ENCODE measurements at regions not wholly inside any gene's neighbourhood (a gene's known extent, or its start where the extent isn't known, plus 50 kb on each side); places are given as distances from the start of the nearest gene placed in this dataset.

- H4K8ac ChIP-seq (replicated peaks; ENCODE audit: insufficient read length, low read depth, low read length) = no peak overlapping the region
- H2BK120ac ChIP-seq (ENCODE audit: low read depth, low read length, poor library complexity, severe bottlenecking) = no peak overlapping the region
- H3K4me2 ChIP-seq (ENCODE audit: insufficient read depth, insufficient read length, low read length) = no peak overlapping the region
- H3T11ph ChIP-seq (ENCODE audit: low read length) = no peak overlapping the region
- no peak overlapping the region for H3K14ac ChIP-seq (ENCODE audit: insufficient read depth, low read length)
- no peak overlapping the region for H2BK20ac ChIP-seq (ENCODE audit: low read depth, low read length, poor library complexity, severe bottlenecking)
- H3K56ac ChIP-seq (ENCODE audit: insufficient read length, low read depth, low read length) = no peak overlapping the region
- no peak overlapping the region for H2BK12ac ChIP-seq (ENCODE audit: insufficient read length, low read depth, low read length)
- no peaks in the 10 kb centered on the region for H3K27me3 ChIP-seq (ENCODE audit: insufficient read depth, low read length)
- no peak overlapping the region for H3K4me3 Mint-ChIP-seq
- H3K9me3 Mint-ChIP-seq = no peaks in the 10 kb centered on the region
- no peak for DNase-seq
- no peaks in the 10 kb centered on the region for H4K20me1 ChIP-seq (ENCODE audit: control insufficient read depth, insufficient read depth, insufficient read length)
- H3K23me2 ChIP-seq (ENCODE audit: insufficient read length, low read depth, low read length, poor library complexity, severe bottlenecking) = no peaks in the 10 kb centered on the region
- H2BK5ac ChIP-seq (ENCODE audit: insufficient read length, low read length) = no peak overlapping the region
- no peak overlapping the region for H3K9ac ChIP-seq (ENCODE audit: extremely low read depth, insufficient read length, low read length)
- H3K23ac ChIP-seq (ENCODE audit: insufficient read length, low read depth, low read length) = no peak overlapping the region
- H3K4me1 Mint-ChIP-seq = no peaks in the 10 kb centered on the region
- no peak overlapping the region for H4K5ac ChIP-seq (ENCODE audit: insufficient read length, low read depth, low read length)
- H3K36me3 Mint-ChIP-seq (ENCODE audit: insufficient read depth in 1 of 3, low read depth in 3 of 3) = no peaks in the 10 kb centered on the region
- no peak overlapping the region for H4K91ac ChIP-seq (ENCODE audit: insufficient read length, low read depth, low read length)
- H3K27ac Mint-ChIP-seq = no peak overlapping the region
- no peaks in the 10 kb centered on the region for H3K79me2 ChIP-seq (ENCODE audit: insufficient read depth, low read length)
- H3K27me3 Mint-ChIP-seq (ENCODE audit: low read depth) = no peaks in the 10 kb centered on the region
- no peaks in the 10 kb centered on the region for H3K9me3 ChIP-seq (ENCODE audit: control insufficient read depth, low read depth, low read length)
- no peak for TF ChIP-seq CTCF (conservative IDR thresholded peaks at IDR 0.05)
- H3K27ac ChIP-seq (ENCODE audit: insufficient read length, low read depth, low read length) = no peak overlapping the region
- no peak overlapping the region for H2BK15ac ChIP-seq (ENCODE audit: low read depth, low read length)
- whole genome bisulfite sequencing (ENCODE audit: extremely low coverage, insufficient read length, low lambda C conversion rate) = no CpG with 5 or more reads among the region's 4 CpGs
- no peak overlapping the region for H3K4ac ChIP-seq (ENCODE audit: low read depth, low read length)
- no peaks in the 10 kb centered on the region for H3K79me1 ChIP-seq (ENCODE audit: insufficient read depth, low read depth, low read length, poor library complexity, severe bottlenecking)
- H3K4me1 ChIP-seq (ENCODE audit: insufficient read depth, low read length) = no peaks in the 10 kb centered on the region
- H3K18ac ChIP-seq (ENCODE audit: insufficient read length, low read depth, low read length) = no peak overlapping the region
- no peak overlapping the region for H2AK5ac ChIP-seq (ENCODE audit: insufficient read length, low read length)
- no peak overlapping the region for H2AFZ ChIP-seq (ENCODE audit: low read length)
Measured at GRCh38 chr3:164604687-164605086, 473.6 kb downstream of the SI start.
